ENCODE measurements at regions not wholly inside any gene's neighbourhood (a gene's known extent, or its start where the extent isn't known, plus 50 kb on each side); places are given as distances from the start of the nearest gene placed in this dataset.

GRCh38 chr13:61692691-61693090 is 277.0 kb upstream of the PCDH20 start:
- no peak overlapping the region for H3K27ac ChIP-seq (ENCODE audit: low read length)
- H2AFZ ChIP-seq (ENCODE audit: low read depth, low read length) = no peak overlapping the region
- TF ChIP-seq EZH2phosphoT487 (IDR thresholded peaks at IDR 0.05; ENCODE audit: low read depth) (no peak), CTCF (IDR thresholded peaks at IDR 0.05; ENCODE audit: low read depth, low read length) (no peak)
- no peaks in the 10 kb centered on the region for H4K20me1 ChIP-seq (ENCODE audit: insufficient read depth, low read length)
- no peaks in the 10 kb centered on the region for H3K9me3 ChIP-seq (ENCODE audit: insufficient read depth, low read length)
- H3K36me3 ChIP-seq (replicated peaks; ENCODE audit: low read depth, low read length) = no peaks in the 10 kb centered on the region
- H3K4me2 ChIP-seq (ENCODE audit: low read length) = no peak overlapping the region
- no peaks in the 10 kb centered on the region for H3K27me3 ChIP-seq (ENCODE audit: low read depth, low read length)
- H3K9ac ChIP-seq (ENCODE audit: low read length) = no peak overlapping the region
- H3K79me2 ChIP-seq (ENCODE audit: low read length) = no peaks in the 10 kb centered on the region
- H3K4me1 ChIP-seq (ENCODE audit: low read length) = no peaks in the 10 kb centered on the region
- no peak overlapping the region for H3K4me3 ChIP-seq (ENCODE audit: low read length)

- Histone ChIP-seq H3K9me3 (ENCODE audit: insufficient read depth, low read length) (no peaks in the 10 kb centered on the region), H3K4me3 (ENCODE audit: low read length) (no peak overlapping the region), H3K4me1 (ENCODE audit: low read length) (no peaks in the 10 kb centered on the region), H3K36me3 (replicated peaks; ENCODE audit: low read depth, low read length) (no peaks in the 10 kb centered on the region), H3K79me2 (ENCODE audit: low read length) (no peaks in the 10 kb centered on the region), H3K27me3 (ENCODE audit: low read depth, low read length) (no peaks in the 10 kb centered on the region), H2AFZ (ENCODE audit: low read depth, low read length) (no peak overlapping the region), H4K20me1 (ENCODE audit: insufficient read depth, low read length) (no peaks in the 10 kb centered on the region), H3K4me2 (ENCODE audit: low read length) (no peak overlapping the region), H3K27ac (ENCODE audit: low read length) (no peak overlapping the region), H3K9ac (ENCODE audit: low read length) (no peak overlapping the region)
- no peak for TF ChIP-seq EZH2phosphoT487 (IDR thresholded peaks at IDR 0.05; ENCODE audit: low read depth)
- TF ChIP-seq CTCF (IDR thresholded peaks at IDR 0.05; ENCODE audit: low read depth, low read length) = peak; percentile 75
Measured at GRCh38 chr13:61685682-61686012, 270.0 kb upstream of the PCDH20 start.

GRCh38 chr13:61684976-61685681 is 269.5 kb upstream of the PCDH20 start:
- Histone ChIP-seq H3K4me1 (ENCODE audit: low read length) (no peaks in the 10 kb centered on the region), H4K20me1 (ENCODE audit: insufficient read depth, low read length) (no peaks in the 10 kb centered on the region), H3K27me3 (ENCODE audit: low read depth, low read length) (no peaks in the 10 kb centered on the region), H3K27ac (ENCODE audit: low read length) (no peak overlapping the region), H3K79me2 (ENCODE audit: low read length) (no peaks in the 10 kb centered on the region), H3K9me3 (ENCODE audit: insufficient read depth, low read length) (no peaks in the 10 kb centered on the region), H3K4me2 (ENCODE audit: low read length) (no peak overlapping the region), H3K9ac (ENCODE audit: low read length) (no peak overlapping the region), H3K36me3 (replicated peaks; ENCODE audit: low read depth, low read length) (no peaks in the 10 kb centered on the region), H3K4me3 (ENCODE audit: low read length) (no peak overlapping the region), H2AFZ (ENCODE audit: low read depth, low read length) (no peak overlapping the region)
- TF ChIP-seq EZH2phosphoT487 (IDR thresholded peaks at IDR 0.05; ENCODE audit: low read depth) = no peak
- no peak for TF ChIP-seq CTCF (IDR thresholded peaks at IDR 0.05; ENCODE audit: low read depth, low read length)

GRCh38 chr13:61672756-61673155 is 257.1 kb upstream of the PCDH20 start:
- TF ChIP-seq CTCF (IDR thresholded peaks at IDR 0.05; ENCODE audit: low read depth, low read length) = no peak
- Histone ChIP-seq H3K9me3 (ENCODE audit: insufficient read depth, low read length) (no peaks in the 10 kb centered on the region), H3K4me3 (ENCODE audit: low read length) (no peak overlapping the region), H3K9ac (ENCODE audit: low read length) (no peak overlapping the region), H3K27ac (ENCODE audit: low read length) (no peak overlapping the region), H3K4me1 (ENCODE audit: low read length) (no peaks in the 10 kb centered on the region), H3K4me2 (ENCODE audit: low read length) (no peak overlapping the region), H3K36me3 (replicated peaks; ENCODE audit: low read depth, low read length) (no peaks in the 10 kb centered on the region), H3K27me3 (ENCODE audit: low read depth, low read length) (no peaks in the 10 kb centered on the region), H4K20me1 (ENCODE audit: insufficient read depth, low read length) (no peaks in the 10 kb centered on the region), H2AFZ (ENCODE audit: low read depth, low read length) (no peak overlapping the region), H3K79me2 (ENCODE audit: low read length) (no peaks in the 10 kb centered on the region)
